Fibroblast of lung (primary cell): ENCODE measurements at regions not wholly inside any gene's neighbourhood (a gene's known extent, or its start where the extent isn't known, plus 50 kb on each side); places are given as distances from the start of the nearest gene placed in this dataset.

Source experiments
- DNase-seq, 2 donors: peaks; one replicate each; pipeline versions ENCODE4 v3.0.0 to v3.0.0-alpha.2; 2010; ENCODE audit warnings: low read depth in 2 of 2
- H2AFZ ChIP-seq: 2 replicates; pipeline ENCODE4 v1.5.1; 2012; ENCODE audit warnings: low read length, control low read depth, inconsistent platforms
- H3K27ac ChIP-seq: 2 replicates; pipeline ENCODE4 v1.5.1; 2011; ENCODE audit warnings: low read length, control low read depth; ENCODE audit not compliant: insufficient read depth
- H3K27me3 ChIP-seq: 2 replicates; pipeline ENCODE4 v1.5.1; 2011; ENCODE audit warnings: mild to moderate bottlenecking, low read length; ENCODE audit not compliant: control insufficient read depth, insufficient read depth
- H3K36me3 ChIP-seq: 2 replicates; pipeline ENCODE4 v1.5.1; 2011; ENCODE audit warnings: low read length; ENCODE audit not compliant: control insufficient read depth, insufficient read depth
- H3K4me1 ChIP-seq: 2 replicates; pipeline ENCODE4 v1.5.1; 2011; ENCODE audit warnings: low read length; ENCODE audit not compliant: control insufficient read depth, insufficient read depth; ENCODE audit errors: extremely low read depth
- H3K4me2 ChIP-seq: 2 replicates; pipeline ENCODE4 v1.5.1; 2011; ENCODE audit warnings: low read length, control low read depth; ENCODE audit not compliant: insufficient read depth; ENCODE audit errors: extremely low read depth
- H3K4me3 ChIP-seq, 4 experiments: fragments of 200-600 bp in 1 of 4; sonication (generic) in 1 of 4; replicated peaks in 1 of 4; 2 replicates each; pipeline ENCODE4 v1.5.1; 2011 to 2016; ENCODE audit warnings: low read length in 4 of 4, low read depth in 3 of 4, mild to moderate bottlenecking in 3 of 4, control low read depth in 2 of 4, inconsistent platforms in 1 of 4, mixed read lengths in 1 of 4; ENCODE audit not compliant: insufficient read depth in 1 of 4; ENCODE audit errors: control extremely low read depth in 1 of 4
- H3K79me2 ChIP-seq: 2 replicates; pipeline ENCODE4 v1.5.1; 2012; ENCODE audit warnings: mild to moderate bottlenecking, low read length, inconsistent platforms; ENCODE audit not compliant: control insufficient read depth, insufficient read depth
- H3K9ac ChIP-seq: 2 replicates; pipeline ENCODE4 v1.5.1; 2011; ENCODE audit warnings: mild to moderate bottlenecking, low read length, control low read depth; ENCODE audit not compliant: insufficient read depth
- H3K9me3 ChIP-seq: 2 replicates; pipeline ENCODE4 v1.5.1; 2012; ENCODE audit warnings: low read depth, low read length; ENCODE audit not compliant: control insufficient read depth, insufficient read depth
- H4K20me1 ChIP-seq: 2 replicates; pipeline ENCODE4 v1.5.1; 2011; ENCODE audit warnings: low read length; ENCODE audit not compliant: control insufficient read depth, insufficient read depth; ENCODE audit errors: extremely low read depth
- EZH2 ChIP-seq: IDR thresholded peaks from 2 replicates; pipeline ENCODE4 v1.5.1; 2012; ENCODE audit warnings: low read length, control low read depth, mild to moderate bottlenecking; ENCODE audit errors: missing control alignments
- TF ChIP-seq, protein P1 (sequence below), 2 donors: IDR thresholded peaks in 1 of 2; conservative IDR thresholded peaks in 1 of 2; 1 replicate in 1 of 2; 2 replicates in 1 of 2; pipeline ENCODE4 v1.5.1; 2011 to 2012; ENCODE audit warnings: low read length in 2 of 2, control low read depth in 1 of 2, inconsistent platforms in 1 of 2, low read depth in 1 of 2, mild to moderate bottlenecking in 1 of 2

DNA sequence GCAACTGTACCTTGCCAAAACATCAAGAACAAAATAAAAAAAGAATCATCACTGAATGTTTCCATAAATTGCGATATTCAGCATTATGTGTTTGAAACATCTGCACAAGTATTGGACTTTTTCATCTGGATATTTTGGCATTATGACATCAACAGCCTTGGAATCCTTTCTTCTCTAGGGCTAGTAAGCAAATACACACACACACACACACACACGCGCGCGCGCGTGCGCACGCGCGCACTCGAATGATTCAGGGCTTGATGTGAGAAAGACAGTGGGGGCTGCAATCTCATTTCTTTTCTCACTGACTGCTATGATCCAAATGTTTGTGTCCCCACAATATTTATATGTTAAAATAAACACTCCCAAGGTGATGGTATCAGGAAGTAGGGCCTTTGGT lies 90.0 kb upstream of the SLC38A4 start:
- Histone ChIP-seq H3K9me3 (no peaks in the 10 kb centered on the region), H2AFZ (no peak overlapping the region), H3K27me3 (no peaks in the 10 kb centered on the region), H3K79me2 (no peaks in the 10 kb centered on the region), H3K9ac (no peak overlapping the region), H3K27ac (peak overlapping the region; percentile 33), H3K36me3 (no peaks in the 10 kb centered on the region), H3K4me1 (peaks cover 16% of the 10 kb centered on the region), H3K4me2 (peak overlapping the region; percentile 15), H3K4me3 (no peak overlapping the region), H4K20me1 (no peaks in the 10 kb centered on the region)
- TF ChIP-seq, protein P1, sequence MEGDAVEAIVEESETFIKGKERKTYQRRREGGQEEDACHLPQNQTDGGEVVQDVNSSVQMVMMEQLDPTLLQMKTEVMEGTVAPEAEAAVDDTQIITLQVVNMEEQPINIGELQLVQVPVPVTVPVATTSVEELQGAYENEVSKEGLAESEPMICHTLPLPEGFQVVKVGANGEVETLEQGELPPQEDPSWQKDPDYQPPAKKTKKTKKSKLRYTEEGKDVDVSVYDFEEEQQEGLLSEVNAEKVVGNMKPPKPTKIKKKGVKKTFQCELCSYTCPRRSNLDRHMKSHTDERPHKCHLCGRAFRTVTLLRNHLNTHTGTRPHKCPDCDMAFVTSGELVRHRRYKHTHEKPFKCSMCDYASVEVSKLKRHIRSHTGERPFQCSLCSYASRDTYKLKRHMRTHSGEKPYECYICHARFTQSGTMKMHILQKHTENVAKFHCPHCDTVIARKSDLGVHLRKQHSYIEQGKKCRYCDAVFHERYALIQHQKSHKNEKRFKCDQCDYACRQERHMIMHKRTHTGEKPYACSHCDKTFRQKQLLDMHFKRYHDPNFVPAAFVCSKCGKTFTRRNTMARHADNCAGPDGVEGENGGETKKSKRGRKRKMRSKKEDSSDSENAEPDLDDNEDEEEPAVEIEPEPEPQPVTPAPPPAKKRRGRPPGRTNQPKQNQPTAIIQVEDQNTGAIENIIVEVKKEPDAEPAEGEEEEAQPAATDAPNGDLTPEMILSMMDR (conservative IDR thresholded peaks at IDR 0.05 in 1 of 2, IDR thresholded peaks at IDR 0.05 in 1 of 2; ENCODE audit: low read depth in 1 of 2, low read length in 2 of 2), result no peak
- TF ChIP-seq EZH2, result no peak
- peak; percentile 69 to 79 for DNase-seq

DNA sequence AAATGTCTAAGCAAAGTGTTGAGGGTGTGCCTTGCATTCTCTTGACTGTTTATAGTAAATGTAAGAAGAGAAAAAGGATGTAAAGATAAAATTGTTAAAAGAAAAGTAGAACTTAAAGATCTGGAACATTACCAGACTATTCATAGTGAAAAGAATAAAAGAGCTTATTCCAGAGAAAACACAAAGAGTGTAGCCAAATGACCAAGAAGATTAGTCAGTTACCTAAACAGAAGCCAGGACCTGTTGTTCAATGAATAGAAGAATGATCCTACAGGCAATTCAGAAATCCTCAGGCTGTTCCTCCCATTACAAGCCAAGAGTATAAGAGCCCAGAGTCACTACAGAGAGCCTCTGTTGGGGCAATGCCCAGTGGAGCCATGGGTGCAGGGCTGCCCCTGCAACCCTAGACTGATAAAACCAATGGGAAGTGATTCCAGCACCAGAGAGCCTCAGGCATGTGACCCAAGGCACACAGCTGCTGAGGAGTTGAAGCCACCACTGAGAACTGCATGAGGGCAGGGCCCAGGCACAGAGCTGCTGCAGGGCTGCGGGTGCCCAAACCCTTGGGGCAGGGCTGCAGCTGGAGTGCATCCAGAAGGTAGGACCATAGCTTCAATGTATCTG lies 91.1 kb upstream of the SLC38A4 start:
- Histone ChIP-seq H2AFZ (no peak overlapping the region), H3K4me3 (no peak overlapping the region), H3K36me3 (no peaks in the 10 kb centered on the region), H3K4me1 (peaks cover 23% of the 10 kb centered on the region), H3K9ac (no peak overlapping the region), H3K9me3 (no peaks in the 10 kb centered on the region), H3K4me2 (no peak overlapping the region), H4K20me1 (no peaks in the 10 kb centered on the region), H3K27ac (no peak overlapping the region), H3K27me3 (no peaks in the 10 kb centered on the region), H3K79me2 (no peaks in the 10 kb centered on the region)
- peak; percentile 33 to 48 for DNase-seq
- TF ChIP-seq EZH2, result no peak
- TF ChIP-seq, protein P1 (conservative IDR thresholded peaks at IDR 0.05 in 1 of 2, IDR thresholded peaks at IDR 0.05 in 1 of 2; ENCODE audit: low read depth in 1 of 2, low read length in 2 of 2), result no peak

DNA sequence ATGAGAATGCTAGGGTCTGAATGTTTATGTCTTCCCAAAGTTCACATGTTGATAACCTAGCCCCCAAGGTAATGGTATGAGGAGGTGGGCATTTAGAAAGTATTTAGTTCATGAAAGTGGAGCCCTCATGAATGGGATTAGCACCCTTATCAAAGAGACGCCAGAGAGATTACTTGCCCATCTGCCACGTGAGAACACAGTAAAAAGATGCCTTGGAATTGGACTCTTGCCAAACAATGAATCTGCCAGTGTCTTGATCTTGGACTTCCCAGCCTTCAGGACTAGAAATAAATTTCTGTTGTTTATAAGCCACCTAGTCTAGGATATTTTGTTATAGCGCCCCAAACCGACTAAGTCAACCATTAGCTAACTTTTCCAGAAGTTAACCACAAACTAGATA lies 92.0 kb upstream of the SLC38A4 start:
- no peak for DNase-seq
- H3K36me3 ChIP-seq, result no peaks in the 10 kb centered on the region
- no peaks in the 10 kb centered on the region for H3K79me2 ChIP-seq
- H3K9me3 ChIP-seq, result no peaks in the 10 kb centered on the region
- no peak overlapping the region for H3K4me2 ChIP-seq
- no peak for TF ChIP-seq EZH2
- H4K20me1 ChIP-seq, result no peaks in the 10 kb centered on the region
- no peak overlapping the region for H3K9ac ChIP-seq
- H3K4me1 ChIP-seq, result peaks cover 23% of the 10 kb centered on the region
- H3K27me3 ChIP-seq, result no peaks in the 10 kb centered on the region
- no peak overlapping the region for H2AFZ ChIP-seq
- no peak overlapping the region for H3K27ac ChIP-seq
- H3K4me3 ChIP-seq, result no peak overlapping the region
